IgD-negative memory B cell (primary cell): ENCODE measurements at regions not wholly inside any gene's neighbourhood (a gene's known extent, or its start where the extent isn't known, plus 50 kb on each side); places are given as distances from the start of the nearest gene placed in this dataset.
"Not testable (repeated sequence)": the region's sequence is repeated elsewhere in the genome, so short reads cannot be mapped to it uniquely, and the experiment has no call there.

Experiments
- H3K27ac Mint-ChIP-seq, 3 donors: one replicate each; pipeline ENCODE4 v1.8.0; 2020 to 2022; ENCODE audit warnings: mild to moderate bottlenecking in 3 of 3, mixed read lengths in 3 of 3, moderate library complexity in 1 of 3
- H3K27me3 Mint-ChIP-seq: one replicate; pipeline ENCODE4 v1.8.0; 2021; ENCODE audit warnings: mixed read lengths
- H3K36me3 Mint-ChIP-seq: one replicate; pipeline ENCODE4 v1.8.0; 2020; ENCODE audit warnings: mild to moderate bottlenecking, mixed read lengths
- H3K4me1 Mint-ChIP-seq, 3 donors: one replicate each; pipeline ENCODE4 v1.8.0; 2020 to 2022; ENCODE audit warnings: mixed read lengths in 3 of 3, mild to moderate bottlenecking in 1 of 3
- H3K4me3 Mint-ChIP-seq, 4 donors: one replicate each; pipeline ENCODE4 v1.8.0; 2020 to 2022; ENCODE audit warnings: mild to moderate bottlenecking in 4 of 4, mixed read lengths in 4 of 4, moderate library complexity in 3 of 4
- H3K9me3 Mint-ChIP-seq, 3 donors: one replicate each; pipeline ENCODE4 v1.8.0; 2020 to 2021; ENCODE audit warnings: mixed read lengths in 3 of 3, mild to moderate bottlenecking in 1 of 3

GRCh38 chr11:83344521-83344920 lies 58.4 kb upstream of the CCDC90B start:
- H3K4me3 Mint-ChIP-seq, H3K36me3 Mint-ChIP-seq, H3K27me3 Mint-ChIP-seq, H3K4me1 Mint-ChIP-seq, H3K27ac Mint-ChIP-seq, H3K9me3 Mint-ChIP-seq: not testable (repeated sequence)

- H3K4me1 Mint-ChIP-seq, result peaks cover 0 to 1% (median 0%) of the 10 kb centered on the region in 3 donors
- no peak overlapping the region for H3K4me3 Mint-ChIP-seq
- peaks cover 0 to 1% (median 0%) of the 10 kb centered on the region in 3 donors for H3K9me3 Mint-ChIP-seq
- no peaks in the 10 kb centered on the region for H3K36me3 Mint-ChIP-seq
- H3K27ac Mint-ChIP-seq, result no peak overlapping the region
- peaks cover 5% of the 10 kb centered on the region for H3K27me3 Mint-ChIP-seq
These were observed 50.8 kb upstream of the CCDC90B start for GRCh38 chr11:83336993-83337392.
